OCI-LY1 (cell line): ENCODE measurements at regions not wholly inside any gene's neighbourhood (a gene's known extent, or its start where the extent isn't known, plus 50 kb on each side); places are given as distances from the start of the nearest gene placed in this dataset.

Experiments
- H2AFZ ChIP-seq: fragments of 200-600 bp; sonication (generic), shearing (Covaris generic); 2 replicates; pipeline ENCODE4 v1.6.0; 2014; ENCODE audit warnings: antibody characterized with exemption, mild to moderate bottlenecking, low read length
- H3F3A ChIP-seq: fragments of 200-600 bp; sonication (generic), shearing (Covaris generic); 2 replicates; pipeline ENCODE4 v1.6.0; 2014; ENCODE audit warnings: mild to moderate bottlenecking, antibody characterized with exemption, low read length, moderate library complexity; ENCODE audit not compliant: insufficient read depth
- H3K27ac ChIP-seq: fragments of 200-600 bp; sonication (generic); 2 replicates; pipeline ENCODE4 v1.5.1; 2014; ENCODE audit warnings: low read length, mixed run types, mild to moderate bottlenecking, low read depth; ENCODE audit not compliant: poor library complexity, severe bottlenecking
- H3K27me3 ChIP-seq: fragments of 200-600 bp; sonication (generic); 2 replicates; pipeline ENCODE4 v1.6.0; 2014; ENCODE audit warnings: antibody characterized with exemption, mild to moderate bottlenecking, low read length, moderate library complexity; ENCODE audit not compliant: insufficient read depth
- H3K36me3 ChIP-seq: fragments of 200-600 bp; sonication (generic); 2 replicates; pipeline ENCODE4 v1.6.1; 2014; ENCODE audit warnings: mild to moderate bottlenecking, antibody characterized with exemption, low read length, moderate library complexity, mixed read lengths; ENCODE audit not compliant: insufficient read depth
- H3K4me1 ChIP-seq: fragments of 200-600 bp; sonication (generic); 2 replicates; pipeline ENCODE4 v1.5.1; 2014; ENCODE audit warnings: mild to moderate bottlenecking, low read length, moderate library complexity; ENCODE audit not compliant: insufficient read depth, severe bottlenecking
- H3K4me2 ChIP-seq: fragments of 200-600 bp; sonication (generic), shearing (Covaris generic); 2 replicates; pipeline ENCODE4 v1.6.1; 2014; ENCODE audit warnings: low read length
- H3K4me3 ChIP-seq: fragments of 200-600 bp; sonication (generic); 2 replicates; pipeline ENCODE4 v1.5.1; 2014; ENCODE audit warnings: low read length, low read depth, mild to moderate bottlenecking, mixed read lengths; ENCODE audit not compliant: poor library complexity, severe bottlenecking
- H3K79me2 ChIP-seq: fragments of 200-600 bp; shearing (Covaris generic); 2 replicates; pipeline ENCODE4 v1.6.1; 2016; ENCODE audit warnings: mixed run types, low read length, mixed read lengths; ENCODE audit not compliant: insufficient read depth
- H3K9ac ChIP-seq: fragments of 200-600 bp; sonication (generic), shearing (Covaris generic); 2 replicates; pipeline ENCODE4 v1.6.1; 2014; ENCODE audit warnings: mild to moderate bottlenecking, low read length, mixed read lengths
- H3K9me2 ChIP-seq: fragments of 200-600 bp; sonication (generic), shearing (Covaris generic); 2 replicates; pipeline ENCODE4 v1.6.1; 2014; ENCODE audit warnings: low read depth, mild to moderate bottlenecking, low read length, mixed read lengths
- H3K9me3 ChIP-seq: fragments of 200-600 bp; shearing (Covaris generic); 2 replicates; pipeline ENCODE4 v1.6.1; 2014; ENCODE audit warnings: low read length, mixed read lengths
- H4K20me1 ChIP-seq: fragments of 200-600 bp; sonication (generic), shearing (Covaris generic); 2 replicates; pipeline ENCODE4 v1.6.0; 2016; ENCODE audit warnings: mild to moderate bottlenecking, low read length; ENCODE audit not compliant: insufficient read depth
- CTCF ChIP-seq: fragments of 200-600 bp; sonication (generic), shearing (Covaris generic); IDR thresholded peaks from 2 replicates; pipeline ENCODE4 v1.5.1; 2017; ENCODE audit warnings: mild to moderate bottlenecking, antibody characterized with exemption, low read length, moderate library complexity, mixed read lengths
- EZH2 ChIP-seq: fragments of 200-600 bp; sonication (generic), shearing (Covaris generic); IDR thresholded peaks from 2 replicates; pipeline ENCODE4 v1.8.0; 2017; ENCODE audit warnings: borderline replicate concordance, mixed run types, mild to moderate bottlenecking, antibody characterized with exemption, low read length, moderate library complexity, mixed read lengths

DNA sequence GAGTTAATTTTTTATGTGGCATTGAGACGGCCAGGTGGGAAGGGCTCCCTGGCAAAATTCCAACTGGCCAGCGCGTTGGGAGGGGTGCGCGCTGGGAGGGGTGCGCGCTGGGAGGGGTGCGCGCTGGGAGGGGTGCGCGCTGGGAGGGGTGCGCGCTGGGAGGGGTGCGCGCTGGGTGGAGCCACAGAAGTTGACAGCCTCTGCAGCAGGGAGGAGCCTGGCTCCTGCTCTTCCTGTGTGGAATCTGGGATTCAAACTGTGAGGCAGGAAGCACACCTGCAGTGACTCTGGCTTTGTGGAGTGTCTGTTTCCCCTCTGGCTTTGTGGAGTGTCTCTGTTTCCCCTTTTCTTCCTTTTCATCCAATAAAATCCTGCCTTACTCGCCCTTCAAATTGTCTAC lies 147.9 kb upstream of the CBLN2 start:
- no peak overlapping the region for H3K4me3 ChIP-seq
- TF ChIP-seq CTCF (no peak), EZH2 (no peak)
- no peaks in the 10 kb centered on the region for H3K4me1 ChIP-seq
- H3K27ac ChIP-seq = no peak overlapping the region
- no peaks in the 10 kb centered on the region for H3K79me2 ChIP-seq
- H3K9me2 ChIP-seq = no peaks in the 10 kb centered on the region
- H3K9ac ChIP-seq = no peak overlapping the region
- no peaks in the 10 kb centered on the region for H3K36me3 ChIP-seq
- no peaks in the 10 kb centered on the region for H4K20me1 ChIP-seq
- H2AFZ ChIP-seq = no peak overlapping the region
- H3K9me3 ChIP-seq = no peaks in the 10 kb centered on the region
- H3F3A ChIP-seq = no peaks in the 10 kb centered on the region
- H3K4me2 ChIP-seq = no peak overlapping the region
- no peaks in the 10 kb centered on the region for H3K27me3 ChIP-seq

DNA sequence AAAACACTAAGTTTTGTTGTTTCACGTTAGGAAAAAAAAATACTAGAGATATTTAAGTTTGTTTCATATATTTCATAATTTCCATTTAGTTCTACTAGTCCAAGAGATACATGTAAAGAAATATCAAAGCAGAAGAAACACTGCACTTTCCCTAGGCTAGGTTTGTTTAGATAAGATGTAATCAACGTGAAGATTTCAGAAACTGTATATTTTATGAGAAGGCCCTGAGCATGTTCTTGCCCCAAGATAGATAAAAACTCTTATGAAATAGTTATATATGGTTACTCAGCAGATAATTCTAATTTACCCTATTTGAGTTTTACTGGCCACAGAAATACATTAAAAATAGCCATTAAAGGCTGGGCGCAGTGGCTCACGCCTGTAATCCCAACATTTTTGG lies 143.6 kb upstream of the CBLN2 start:
- no peaks in the 10 kb centered on the region for H3K4me1 ChIP-seq
- no peaks in the 10 kb centered on the region for H3K27me3 ChIP-seq
- no peaks in the 10 kb centered on the region for H3K79me2 ChIP-seq
- no peaks in the 10 kb centered on the region for H3F3A ChIP-seq
- no peaks in the 10 kb centered on the region for H3K9me2 ChIP-seq
- H3K4me2 ChIP-seq = no peak overlapping the region
- H3K27ac ChIP-seq = no peak overlapping the region
- no peak overlapping the region for H3K9ac ChIP-seq
- H4K20me1 ChIP-seq = no peaks in the 10 kb centered on the region
- no peaks in the 10 kb centered on the region for H3K36me3 ChIP-seq
- H2AFZ ChIP-seq = no peak overlapping the region
- no peaks in the 10 kb centered on the region for H3K9me3 ChIP-seq
- no peak overlapping the region for H3K4me3 ChIP-seq
- TF ChIP-seq CTCF = no peak
- TF ChIP-seq EZH2 = no peak

- H3K27ac ChIP-seq = no peak overlapping the region
- no peak for TF ChIP-seq CTCF
- TF ChIP-seq EZH2 = no peak
- H2AFZ ChIP-seq = no peak overlapping the region
Measured at GRCh38 chr18:72675394-72675793, 131.3 kb upstream of the CBLN2 start.

More at GRCh38 chr18:72675394-72675793, 131.3 kb upstream of the CBLN2 start:
- H3K36me3 ChIP-seq = no peaks in the 10 kb centered on the region
- no peak overlapping the region for H3K9ac ChIP-seq
- no peak overlapping the region for H3K4me2 ChIP-seq
- no peaks in the 10 kb centered on the region; the same call in 1 of the 2 replicates for H3K27me3 ChIP-seq
- H3K4me1 ChIP-seq = no peaks in the 10 kb centered on the region
- no peaks in the 10 kb centered on the region for H4K20me1 ChIP-seq
- no peaks in the 10 kb centered on the region for H3K79me2 ChIP-seq
- H3K4me3 ChIP-seq = no peak overlapping the region
- H3K9me3 ChIP-seq = no peaks in the 10 kb centered on the region
- H3F3A ChIP-seq = no peaks in the 10 kb centered on the region
- no peaks in the 10 kb centered on the region for H3K9me2 ChIP-seq
